HG02610 (cell line): ENCODE measurements at regions not wholly inside any gene's neighbourhood (a gene's known extent, or its start where the extent isn't known, plus 50 kb on each side); places are given as distances from the start of the nearest gene placed in this dataset.
A peak's percentile ranks its signal among the peaks of the same experiment; 100 is the strongest.

Source experiments
- ATAC-seq: cut with Tn5 transposase; IDR thresholded peaks from one replicate; pipeline ENCODE4 v1.9.1; 2021; ENCODE audit warnings: mild to moderate bottlenecking, moderate library complexity; ENCODE audit not compliant: unreplicated experiment

GRCh38 chr5:37926732-37927131 is 86.9 kb upstream of the GDNF start:
- ATAC-seq, result no peak

GRCh38 chr5:37921452-37921851 is 81.6 kb upstream of the GDNF start:
- no peak for ATAC-seq

GRCh38 chr5:37918424-37918823 is 78.6 kb upstream of the GDNF start:
- no peak for ATAC-seq

- ATAC-seq, result no peak
These were observed 76.7 kb upstream of the GDNF start for GRCh38 chr5:37916525-37916924.

GRCh38 chr5:37915097-37915736 is 75.4 kb upstream of the GDNF start:
- ATAC-seq, result peak; percentile 81

GRCh38 chr5:37909610-37910266 is 69.9 kb upstream of the GDNF start:
- peak; percentile 91 for ATAC-seq

- ATAC-seq, result no peak
These were observed 66.6 kb upstream of the GDNF start for GRCh38 chr5:37906416-37906815.

- ATAC-seq, result no peak
These were observed 65.4 kb upstream of the GDNF start for GRCh38 chr5:37905230-37905629.

- ATAC-seq, result no peak
These were observed 62.5 kb upstream of the GDNF start for GRCh38 chr5:37902323-37902722.

- no peak for ATAC-seq
These were observed 60.9 kb upstream of the GDNF start for GRCh38 chr5:37900692-37901091.

GRCh38 chr5:37899037-37899436 is 59.2 kb upstream of the GDNF start:
- no peak for ATAC-seq

- ATAC-seq, result no peak
These were observed 56.3 kb upstream of the GDNF start for GRCh38 chr5:37896159-37896558.

GRCh38 chr5:37893434-37894134 is 53.7 kb upstream of the GDNF start:
- no peak for ATAC-seq

GRCh38 chr5:37892586-37892985 is 52.7 kb upstream of the GDNF start:
- no peak for ATAC-seq

- ATAC-seq, result no peak
These were observed 52.0 kb upstream of the GDNF start for GRCh38 chr5:37891832-37892231.

- ATAC-seq, result no peak
These were observed 49.9 kb upstream of the GDNF start for GRCh38 chr5:37889612-37890317.
